Stimulated activated CD4-positive, alpha-beta T cell treated with anti-CD3 and anti-CD28 coated beads, Interleukin-1b, Interleukin-23, amount 100 ng/mL, for 24 hours (primary cell): ENCODE measurements at regions not wholly inside any gene's neighbourhood (a gene's known extent, or its start where the extent isn't known, plus 50 kb on each side); places are given as distances from the start of the nearest gene placed in this dataset.

Experiments used
- DNase-seq, 4 experiments: peaks; one replicate each; pipeline ENCODE4 v3.0.0-alpha.2; 2020; ENCODE audit warnings: low read depth in 4 of 4, low spot score in 1 of 4

- no peak for DNase-seq
Observed at GRCh38 chr15:66832664-66833063, 130.6 kb downstream of the SMAD6 start.

DNA sequence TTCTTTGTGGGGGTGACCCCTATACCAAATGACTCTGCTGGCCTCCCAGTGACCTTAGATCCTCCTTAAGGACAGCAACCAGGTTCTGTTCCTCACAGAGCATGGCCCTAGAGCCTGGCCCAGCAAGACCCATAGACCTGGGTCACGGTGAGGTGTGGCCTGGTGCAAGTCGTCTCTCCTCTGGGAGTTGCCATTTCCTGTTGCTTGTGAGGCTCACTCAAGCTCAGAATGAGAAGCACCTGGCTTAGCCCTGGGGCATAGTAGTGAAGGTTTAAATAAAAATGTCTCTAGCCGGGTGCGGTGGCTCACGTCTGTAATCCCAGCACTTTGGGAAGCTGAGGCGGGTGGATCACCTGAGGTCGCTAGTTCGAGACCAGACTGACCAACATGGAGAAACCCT is 131.3 kb downstream of the SMAD6 start:
- DNase-seq = no peak

DNA sequence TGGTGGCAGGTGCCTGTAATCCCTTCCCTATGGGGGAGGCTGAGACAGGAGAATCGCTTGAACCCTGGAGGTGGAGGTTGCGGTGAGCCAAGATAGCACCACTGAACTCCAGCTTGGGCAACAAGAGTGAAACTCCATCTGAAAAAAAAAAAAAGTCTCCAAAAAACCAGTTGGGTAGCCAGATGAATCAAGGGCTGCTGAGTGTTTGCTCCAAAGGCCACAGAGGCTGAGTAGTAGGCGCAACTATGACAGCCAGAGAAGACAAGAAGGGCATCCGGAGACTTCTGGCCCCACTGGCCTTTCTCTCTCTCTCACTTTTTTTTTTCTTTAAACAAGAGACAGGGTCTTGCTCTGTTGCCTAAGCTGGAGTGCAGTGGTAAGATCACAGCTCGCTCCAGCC is 131.8 kb downstream of the SMAD6 start:
- DNase-seq = no peak

DNA sequence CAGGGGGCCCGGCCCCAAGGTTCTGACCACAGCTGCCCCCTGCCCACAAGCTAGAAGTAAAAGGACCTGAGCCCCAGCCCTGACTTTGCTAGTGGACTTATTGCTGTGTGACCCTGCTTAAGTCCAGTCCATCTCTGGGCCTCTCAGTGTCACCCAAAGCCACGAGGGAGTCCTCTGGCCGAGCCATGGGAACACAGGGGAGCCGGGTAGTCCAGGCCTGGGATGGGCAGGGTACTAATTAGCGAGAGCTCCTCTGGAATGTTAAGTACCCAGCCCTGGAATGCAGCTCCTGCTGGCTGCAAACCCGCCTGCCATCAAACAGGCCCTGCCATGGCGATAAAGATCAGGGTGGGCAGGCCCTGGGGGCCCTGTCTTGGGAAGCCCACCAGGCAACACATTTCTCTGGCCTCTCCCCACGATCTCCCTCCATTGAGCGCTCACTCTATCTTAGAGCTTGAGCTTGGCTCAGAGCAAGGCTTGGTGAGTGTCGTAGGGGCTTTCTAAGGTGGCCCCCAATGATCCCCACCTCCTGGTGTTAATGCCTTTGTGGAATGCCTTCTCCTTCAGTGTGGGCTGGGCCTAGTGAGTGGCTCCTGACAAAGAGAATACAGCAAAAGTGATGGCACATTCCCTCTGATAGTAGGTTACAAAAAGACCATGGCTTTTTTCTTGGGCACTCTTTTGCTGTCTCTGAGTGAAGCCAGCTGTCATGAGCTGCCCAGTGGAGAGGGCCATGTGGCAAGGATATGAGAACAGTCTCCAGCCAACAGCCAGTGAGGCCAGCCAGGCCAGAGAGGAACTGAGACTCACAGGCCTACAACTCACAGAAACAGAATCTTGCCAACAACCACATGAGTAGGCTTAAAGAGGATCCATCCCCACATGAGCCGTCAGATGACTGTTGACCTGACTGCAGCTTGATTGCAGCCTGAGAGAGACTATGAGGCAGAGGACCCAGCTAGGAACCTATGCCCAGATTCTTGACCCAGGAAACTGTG is 133.1 kb downstream of the SMAD6 start:
- DNase-seq = no peak

- DNase-seq = no peak
Observed at GRCh38 chr15:66836231-66837030, 134.4 kb downstream of the SMAD6 start.

DNA sequence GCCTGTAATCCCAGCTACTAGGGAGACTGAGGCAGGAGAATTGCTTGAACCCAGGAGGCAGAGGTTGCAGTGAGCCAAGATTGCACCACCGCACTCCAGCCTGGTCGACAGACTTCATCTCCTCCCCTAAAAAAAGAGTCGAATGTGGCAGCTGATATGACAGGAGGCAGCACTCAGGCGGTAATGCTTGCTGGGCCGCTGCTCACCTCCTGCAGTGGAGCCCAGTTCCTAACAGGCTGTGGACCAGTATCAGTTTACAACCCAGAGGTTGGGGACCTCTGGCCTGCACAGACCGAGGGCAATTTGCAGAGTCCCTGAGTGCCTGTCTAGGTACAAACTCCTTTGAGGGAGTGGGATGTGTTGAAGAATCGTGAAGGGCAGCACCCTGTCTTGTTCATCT is 136.2 kb downstream of the SMAD6 start:
- no peak for DNase-seq

DNA sequence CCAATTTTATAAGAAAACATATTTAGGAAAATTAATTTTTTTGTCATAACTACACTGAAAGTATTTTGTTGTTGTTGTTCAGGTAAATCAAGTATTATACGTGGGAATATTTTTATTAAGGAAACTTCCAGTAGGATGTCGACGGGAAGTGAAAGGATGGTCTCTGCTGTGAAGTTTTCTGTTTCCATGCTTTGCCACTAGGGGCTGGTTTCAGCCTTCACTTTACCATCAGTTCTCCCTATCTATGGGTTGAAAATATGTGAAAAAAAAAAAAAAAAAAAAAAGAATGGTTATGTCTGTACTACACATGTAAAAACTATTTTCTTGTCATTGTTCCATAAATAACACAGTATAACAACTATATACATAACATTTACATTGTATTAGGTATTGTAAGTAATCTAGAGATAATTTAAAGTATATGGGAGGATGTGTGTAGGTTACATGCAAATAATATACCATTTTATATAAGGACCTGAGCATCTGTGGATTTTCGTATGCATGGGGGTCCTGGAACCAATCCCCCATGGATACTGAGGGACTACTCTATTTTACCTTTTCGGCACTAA is 136.7 kb downstream of the SMAD6 start:
- DNase-seq = no peak

DNA sequence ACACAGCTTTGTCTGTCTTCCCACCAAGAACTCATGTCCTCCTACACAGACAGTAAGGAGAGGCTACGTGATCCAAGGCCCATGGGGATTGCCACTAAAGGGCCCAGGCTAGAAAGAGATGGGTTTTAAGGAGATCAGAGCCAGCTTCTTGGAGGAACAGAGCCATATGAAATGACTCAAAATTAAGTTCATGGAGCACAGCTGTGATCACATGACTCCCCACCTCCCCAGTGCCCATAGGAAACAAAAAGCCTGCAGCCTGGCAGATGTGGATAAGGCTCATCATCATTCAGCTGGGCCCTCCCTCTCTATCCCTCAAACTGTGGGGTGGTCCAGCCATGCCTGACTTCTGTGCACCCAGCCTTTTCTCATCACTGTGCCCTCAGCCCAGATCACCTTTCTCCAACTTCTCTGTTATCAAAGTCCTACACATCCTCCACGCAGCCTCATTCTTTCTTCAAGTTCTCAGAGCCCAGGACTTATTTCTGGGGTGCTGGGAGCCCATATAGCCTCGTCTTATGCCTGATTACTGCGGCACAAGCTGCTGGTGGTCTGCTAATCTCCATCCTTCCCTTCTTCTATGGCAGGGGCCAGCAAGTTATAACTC is 137.6 kb downstream of the SMAD6 start:
- DNase-seq = no peak

GRCh38 chr15:66840615-66841390 is 138.8 kb downstream of the SMAD6 start:
- DNase-seq = no peak

DNA sequence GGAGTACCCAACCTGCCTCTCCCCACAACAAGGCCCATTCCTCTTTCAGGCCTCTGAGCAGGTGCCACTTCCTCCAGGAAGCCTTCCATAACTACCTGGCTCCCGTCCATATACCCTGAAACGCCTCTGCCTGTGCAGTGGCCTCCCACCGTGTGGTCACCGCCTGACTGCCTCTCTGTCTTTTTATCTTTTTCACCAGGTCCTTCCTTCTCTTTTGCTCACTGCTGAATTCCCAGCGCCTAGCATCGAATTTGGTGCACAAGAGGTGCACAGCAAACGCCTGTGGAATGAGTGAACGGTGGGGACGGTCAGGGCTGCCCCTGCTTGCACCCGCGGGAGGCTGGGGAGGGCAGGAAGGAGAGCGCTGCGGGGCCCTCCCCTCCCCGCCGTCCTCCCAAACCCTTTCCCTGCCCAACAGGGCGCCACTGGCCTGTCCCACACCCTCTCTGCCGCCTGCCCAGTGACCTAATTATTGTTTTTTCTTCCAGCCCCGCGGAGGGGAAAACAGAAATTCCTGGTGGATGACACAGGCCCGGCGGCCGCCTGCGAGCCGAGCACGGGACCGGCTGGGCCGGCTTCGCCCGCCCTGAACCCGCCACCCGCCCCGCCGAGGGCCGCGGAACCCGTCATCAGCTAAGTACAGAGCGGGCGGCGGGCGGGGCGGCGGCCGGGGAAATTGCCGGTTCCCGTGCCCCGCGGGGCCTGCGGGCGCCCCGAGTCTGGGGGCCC is 140.1 kb downstream of the SMAD6 start:
- no peak for DNase-seq

GRCh38 chr15:66842710-66843441 is 140.8 kb downstream of the SMAD6 start:
- no peak for DNase-seq

DNA sequence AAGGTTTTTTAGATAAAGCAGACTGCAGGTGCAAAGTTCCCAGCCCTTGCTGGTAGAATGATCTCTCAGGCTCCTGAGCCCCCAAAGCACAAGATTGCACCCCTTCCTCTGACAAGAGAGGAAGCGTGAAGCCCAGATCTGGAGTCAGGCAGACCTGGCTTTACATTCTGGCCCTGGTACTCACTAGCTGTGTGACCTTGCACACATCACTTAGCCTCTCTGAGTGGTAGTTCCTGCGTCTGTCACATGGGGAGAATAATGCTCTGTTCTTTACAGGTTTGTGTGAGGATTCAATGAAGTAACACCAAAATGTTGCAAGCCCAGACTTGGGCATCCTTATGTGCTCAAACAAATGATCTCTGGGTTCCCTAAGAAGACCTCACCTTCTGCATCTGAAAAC is 141.5 kb downstream of the SMAD6 start:
- DNase-seq = no peak

GRCh38 chr15:66844041-66844746 is 142.2 kb downstream of the SMAD6 start:
- no peak for DNase-seq

DNA sequence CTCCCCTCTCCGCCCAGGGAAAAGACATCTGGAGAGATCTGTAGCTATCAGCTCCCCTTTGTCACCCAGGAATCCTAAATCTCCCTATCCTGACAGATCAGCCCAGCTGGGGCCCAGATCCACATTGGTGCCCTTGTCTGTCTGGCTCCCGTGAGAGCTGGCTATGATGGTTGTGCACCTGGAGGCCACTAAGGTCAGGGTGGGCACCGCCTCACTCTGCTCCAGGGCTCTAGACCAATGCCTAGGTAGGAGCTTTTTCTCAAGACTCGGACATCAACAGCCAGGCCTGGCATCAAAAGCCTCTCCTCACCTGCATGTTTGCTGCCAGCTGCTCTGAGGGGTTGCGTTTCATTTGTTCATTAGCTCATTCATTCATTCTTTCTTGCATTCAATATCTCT is 142.7 kb downstream of the SMAD6 start:
- DNase-seq = no peak

- DNase-seq = no peak
Observed at GRCh38 chr15:66845266-66845785, 143.3 kb downstream of the SMAD6 start.

DNA sequence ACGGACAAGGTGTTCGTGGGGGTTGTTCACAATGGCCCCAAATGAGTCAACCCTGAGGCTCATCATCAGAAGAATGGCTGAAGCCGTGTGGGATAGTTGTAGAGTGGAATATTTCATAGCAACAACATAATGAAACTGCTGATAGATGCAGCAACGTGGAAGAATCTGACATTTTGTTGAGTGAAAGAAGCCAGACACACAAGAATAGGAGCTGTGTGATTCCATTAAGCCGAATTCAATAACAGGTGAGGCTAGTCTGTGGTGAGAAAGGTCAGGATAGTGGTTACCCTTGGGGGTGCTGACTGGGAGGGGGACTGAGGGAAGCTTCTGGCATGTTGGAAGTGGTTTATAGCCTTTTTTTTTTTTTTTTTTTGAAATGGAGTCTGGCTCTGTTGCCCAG is 144.0 kb downstream of the SMAD6 start:
- DNase-seq = no peak

- no peak for DNase-seq
Observed at GRCh38 chr15:66846811-66847210, 144.8 kb downstream of the SMAD6 start.

- DNase-seq = no peak
Observed at GRCh38 chr15:66847565-66847991, 145.5 kb downstream of the SMAD6 start.
